HL-60 (cell line): ENCODE measurements at regions not wholly inside any gene's neighbourhood (a gene's known extent, or its start where the extent isn't known, plus 50 kb on each side); places are given as distances from the start of the nearest gene placed in this dataset.

Experiments used
- GABPA ChIP-seq: IDR thresholded peaks from 2 replicates; pipeline ENCODE4 v1.6.1; 2012; ENCODE audit warnings: low read depth
- POLR2AphosphoS5 ChIP-seq: IDR thresholded peaks from 2 replicates; pipeline ENCODE4 v1.6.1; 2012; ENCODE audit warnings: low read depth
- TF ChIP-seq, protein P1 (sequence below): IDR thresholded peaks from one replicate; pipeline ENCODE4 v1.5.1; 2011; ENCODE audit warnings: low read length, control low read depth, inconsistent platforms; ENCODE audit not compliant: insufficient read depth
- TF ChIP-seq, protein P2 (sequence below): IDR thresholded peaks from 2 replicates; pipeline ENCODE4 v1.6.1; 2012; ENCODE audit warnings: low read depth; ENCODE audit not compliant: insufficient replicate concordance

DNA sequence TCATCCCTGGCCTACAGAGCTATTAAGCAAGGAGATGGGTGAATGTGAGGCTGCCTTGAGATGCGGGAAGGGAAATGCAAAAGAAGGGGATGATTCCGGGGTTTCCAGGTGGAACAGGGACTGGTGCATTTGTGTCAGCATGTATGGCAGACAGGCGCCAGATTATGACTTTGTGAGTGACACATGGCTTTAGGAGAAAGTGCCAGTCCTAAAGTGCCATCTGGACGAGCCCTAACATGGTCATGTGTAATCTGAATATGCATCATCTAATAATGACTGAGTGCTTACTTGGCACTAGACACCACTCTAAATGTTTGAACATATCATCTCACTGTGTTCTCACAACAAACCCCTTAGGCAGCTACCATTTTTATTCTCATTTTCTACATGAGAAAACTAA lies 195.0 kb upstream of the TSHZ2 start:
- TF ChIP-seq, protein P1, sequence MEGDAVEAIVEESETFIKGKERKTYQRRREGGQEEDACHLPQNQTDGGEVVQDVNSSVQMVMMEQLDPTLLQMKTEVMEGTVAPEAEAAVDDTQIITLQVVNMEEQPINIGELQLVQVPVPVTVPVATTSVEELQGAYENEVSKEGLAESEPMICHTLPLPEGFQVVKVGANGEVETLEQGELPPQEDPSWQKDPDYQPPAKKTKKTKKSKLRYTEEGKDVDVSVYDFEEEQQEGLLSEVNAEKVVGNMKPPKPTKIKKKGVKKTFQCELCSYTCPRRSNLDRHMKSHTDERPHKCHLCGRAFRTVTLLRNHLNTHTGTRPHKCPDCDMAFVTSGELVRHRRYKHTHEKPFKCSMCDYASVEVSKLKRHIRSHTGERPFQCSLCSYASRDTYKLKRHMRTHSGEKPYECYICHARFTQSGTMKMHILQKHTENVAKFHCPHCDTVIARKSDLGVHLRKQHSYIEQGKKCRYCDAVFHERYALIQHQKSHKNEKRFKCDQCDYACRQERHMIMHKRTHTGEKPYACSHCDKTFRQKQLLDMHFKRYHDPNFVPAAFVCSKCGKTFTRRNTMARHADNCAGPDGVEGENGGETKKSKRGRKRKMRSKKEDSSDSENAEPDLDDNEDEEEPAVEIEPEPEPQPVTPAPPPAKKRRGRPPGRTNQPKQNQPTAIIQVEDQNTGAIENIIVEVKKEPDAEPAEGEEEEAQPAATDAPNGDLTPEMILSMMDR = no peak
- TF ChIP-seq, protein P2, sequence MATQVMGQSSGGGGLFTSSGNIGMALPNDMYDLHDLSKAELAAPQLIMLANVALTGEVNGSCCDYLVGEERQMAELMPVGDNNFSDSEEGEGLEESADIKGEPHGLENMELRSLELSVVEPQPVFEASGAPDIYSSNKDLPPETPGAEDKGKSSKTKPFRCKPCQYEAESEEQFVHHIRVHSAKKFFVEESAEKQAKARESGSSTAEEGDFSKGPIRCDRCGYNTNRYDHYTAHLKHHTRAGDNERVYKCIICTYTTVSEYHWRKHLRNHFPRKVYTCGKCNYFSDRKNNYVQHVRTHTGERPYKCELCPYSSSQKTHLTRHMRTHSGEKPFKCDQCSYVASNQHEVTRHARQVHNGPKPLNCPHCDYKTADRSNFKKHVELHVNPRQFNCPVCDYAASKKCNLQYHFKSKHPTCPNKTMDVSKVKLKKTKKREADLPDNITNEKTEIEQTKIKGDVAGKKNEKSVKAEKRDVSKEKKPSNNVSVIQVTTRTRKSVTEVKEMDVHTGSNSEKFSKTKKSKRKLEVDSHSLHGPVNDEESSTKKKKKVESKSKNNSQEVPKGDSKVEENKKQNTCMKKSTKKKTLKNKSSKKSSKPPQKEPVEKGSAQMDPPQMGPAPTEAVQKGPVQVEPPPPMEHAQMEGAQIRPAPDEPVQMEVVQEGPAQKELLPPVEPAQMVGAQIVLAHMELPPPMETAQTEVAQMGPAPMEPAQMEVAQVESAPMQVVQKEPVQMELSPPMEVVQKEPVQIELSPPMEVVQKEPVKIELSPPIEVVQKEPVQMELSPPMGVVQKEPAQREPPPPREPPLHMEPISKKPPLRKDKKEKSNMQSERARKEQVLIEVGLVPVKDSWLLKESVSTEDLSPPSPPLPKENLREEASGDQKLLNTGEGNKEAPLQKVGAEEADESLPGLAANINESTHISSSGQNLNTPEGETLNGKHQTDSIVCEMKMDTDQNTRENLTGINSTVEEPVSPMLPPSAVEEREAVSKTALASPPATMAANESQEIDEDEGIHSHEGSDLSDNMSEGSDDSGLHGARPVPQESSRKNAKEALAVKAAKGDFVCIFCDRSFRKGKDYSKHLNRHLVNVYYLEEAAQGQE = no peak
- no peak for TF ChIP-seq POLR2AphosphoS5
- TF ChIP-seq GABPA = no peak
